Epithelial cell of prostate (primary cell): ENCODE measurements at regions not wholly inside any gene's neighbourhood (a gene's known extent, or its start where the extent isn't known, plus 50 kb on each side); places are given as distances from the start of the nearest gene placed in this dataset.

Experiments used
- DNase-seq: peaks from one replicate; pipeline ENCODE4 v3.0.0-alpha.2; 2011; ENCODE audit warnings: low read depth, low spot score
- H3K27ac ChIP-seq: fragments of 450-650 bp; 2 replicates; pipeline ENCODE4 v1.5.1; 2017; ENCODE audit warnings: mild to moderate bottlenecking

GRCh38 chr10:58885146-58885545 is 291.3 kb upstream of the PHYHIPL start:
- no peak overlapping the region for H3K27ac ChIP-seq
- no peak for DNase-seq

- no peak for DNase-seq
Measured at GRCh38 chr10:58885686-58886345, 290.6 kb upstream of the PHYHIPL start.

GRCh38 chr10:58886406-58886805 is 290.0 kb upstream of the PHYHIPL start:
- no peak for DNase-seq
- no peak overlapping the region for H3K27ac ChIP-seq

More at GRCh38 chr10:58885686-58886345, 290.6 kb upstream of the PHYHIPL start:
- no peak overlapping the region for H3K27ac ChIP-seq

- H3K27ac ChIP-seq = no peak overlapping the region
- DNase-seq = no peak
Measured at GRCh38 chr10:58887474-58887873, 289.0 kb upstream of the PHYHIPL start.

GRCh38 chr10:58888957-58889356 is 287.5 kb upstream of the PHYHIPL start:
- no peak for DNase-seq
- H3K27ac ChIP-seq = no peak overlapping the region

GRCh38 chr10:58892031-58892531 is 284.4 kb upstream of the PHYHIPL start:
- H3K27ac ChIP-seq = no peak overlapping the region
- DNase-seq = no peak

- H3K27ac ChIP-seq = no peak overlapping the region
- no peak for DNase-seq
Measured at GRCh38 chr10:58894929-58895328, 281.5 kb upstream of the PHYHIPL start.

GRCh38 chr10:58896229-58896628 is 280.2 kb upstream of the PHYHIPL start:
- no peak overlapping the region for H3K27ac ChIP-seq
- DNase-seq = no peak

- H3K27ac ChIP-seq = no peak overlapping the region
- DNase-seq = no peak
Measured at GRCh38 chr10:58897236-58897635, 279.2 kb upstream of the PHYHIPL start.

- H3K27ac ChIP-seq = no peak overlapping the region
- DNase-seq = no peak
Measured at GRCh38 chr10:58897708-58898107, 278.7 kb upstream of the PHYHIPL start.

GRCh38 chr10:58898854-58899573 is 277.4 kb upstream of the PHYHIPL start:
- no peak for DNase-seq
- no peak overlapping the region for H3K27ac ChIP-seq

GRCh38 chr10:58901092-58901646 is 275.3 kb upstream of the PHYHIPL start:
- no peak overlapping the region for H3K27ac ChIP-seq
- DNase-seq = no peak

- no peak overlapping the region for H3K27ac ChIP-seq
- DNase-seq = no peak
Measured at GRCh38 chr10:58903071-58903470, 273.4 kb upstream of the PHYHIPL start.

GRCh38 chr10:58909881-58910280 is 266.6 kb upstream of the PHYHIPL start:
- DNase-seq = no peak

GRCh38 chr10:58913717-58914116 is 262.7 kb upstream of the PHYHIPL start:
- DNase-seq = no peak
- H3K27ac ChIP-seq = no peak overlapping the region

More at GRCh38 chr10:58909881-58910280, 266.6 kb upstream of the PHYHIPL start:
- no peak overlapping the region for H3K27ac ChIP-seq

- DNase-seq = no peak
- no peak overlapping the region for H3K27ac ChIP-seq
Measured at GRCh38 chr10:58918887-58919286, 257.6 kb upstream of the PHYHIPL start.

GRCh38 chr10:58919927-58920654 is 256.4 kb upstream of the PHYHIPL start:
- peak overlapping the region; percentile 34 for H3K27ac ChIP-seq
- peak; percentile 82 for DNase-seq

- peak overlapping the region; percentile 34 for H3K27ac ChIP-seq
- no peak for DNase-seq
Measured at GRCh38 chr10:58920655-58921003, 255.8 kb upstream of the PHYHIPL start.

GRCh38 chr10:58921421-58921855 is 255.0 kb upstream of the PHYHIPL start:
- DNase-seq = no peak
- H3K27ac ChIP-seq = no peak overlapping the region

GRCh38 chr10:58925381-58925780 is 251.1 kb upstream of the PHYHIPL start:
- H3K27ac ChIP-seq = no peak overlapping the region
- no peak for DNase-seq

GRCh38 chr10:58930500-58930899 is 245.9 kb upstream of the PHYHIPL start:
- no peak for DNase-seq

More at GRCh38 chr10:58930500-58930899, 245.9 kb upstream of the PHYHIPL start:
- no peak overlapping the region for H3K27ac ChIP-seq
